ENCODE measurements at regions not wholly inside any gene's neighbourhood (a gene's known extent, or its start where the extent isn't known, plus 50 kb on each side); places are given as distances from the start of the nearest gene placed in this dataset.

- TF ChIP-seq CTCF (IDR thresholded peaks at IDR 0.05) (no peak), ZFX (IDR thresholded peaks at IDR 0.05; ENCODE audit: borderline replicate concordance) (no peak)
These were observed 60.0 kb upstream of the NUP50 start for GRCh38 chr22:45103756-45104155.
